HG02884 (cell line): ENCODE measurements at regions not wholly inside any gene's neighbourhood (a gene's known extent, or its start where the extent isn't known, plus 50 kb on each side); places are given as distances from the start of the nearest gene placed in this dataset.

Experiments used
- ATAC-seq: cut with Tn5 transposase; IDR thresholded peaks from one replicate; pipeline ENCODE4 v1.9.1; 2021; ENCODE audit warnings: mild to moderate bottlenecking, moderate library complexity; ENCODE audit not compliant: unreplicated experiment

DNA sequence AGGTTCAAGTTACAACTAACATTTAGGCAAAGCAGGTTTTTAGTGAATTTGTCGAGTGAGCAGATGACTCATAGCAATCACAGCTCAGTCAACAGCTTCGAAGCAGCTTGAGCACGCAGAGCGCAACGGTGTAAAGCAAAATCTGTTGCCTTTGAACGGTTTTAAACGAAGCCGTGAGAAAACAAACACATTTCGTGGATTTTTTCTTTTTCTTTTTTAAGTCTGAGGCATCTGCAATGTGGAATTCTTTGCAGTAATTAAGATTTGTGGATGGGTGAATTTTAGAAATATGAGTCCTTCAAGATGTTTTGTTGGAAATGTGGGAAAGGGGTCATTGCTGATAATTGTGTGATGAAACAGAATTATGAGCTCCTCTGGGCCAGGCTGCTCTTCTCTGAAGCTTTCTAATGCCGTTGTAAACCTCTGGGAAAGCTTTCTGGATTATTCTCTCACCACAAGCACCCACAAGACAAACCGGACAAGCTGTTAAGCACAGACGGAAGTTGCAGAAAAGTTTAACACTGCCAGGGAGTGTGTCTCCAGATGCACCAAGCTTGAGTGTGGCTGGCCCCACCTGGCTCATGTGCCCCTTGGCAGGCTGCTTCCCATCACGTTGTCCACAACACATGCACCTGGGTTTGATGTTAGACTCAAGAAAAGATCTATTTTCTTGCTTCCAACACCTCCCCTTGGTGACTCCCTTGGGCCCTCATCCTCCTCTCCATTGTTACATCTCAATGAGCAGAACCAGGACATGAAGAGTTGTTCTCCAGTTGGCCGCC is 224.7 kb downstream of the ACKR3 start:
- ATAC-seq, result no peak

DNA sequence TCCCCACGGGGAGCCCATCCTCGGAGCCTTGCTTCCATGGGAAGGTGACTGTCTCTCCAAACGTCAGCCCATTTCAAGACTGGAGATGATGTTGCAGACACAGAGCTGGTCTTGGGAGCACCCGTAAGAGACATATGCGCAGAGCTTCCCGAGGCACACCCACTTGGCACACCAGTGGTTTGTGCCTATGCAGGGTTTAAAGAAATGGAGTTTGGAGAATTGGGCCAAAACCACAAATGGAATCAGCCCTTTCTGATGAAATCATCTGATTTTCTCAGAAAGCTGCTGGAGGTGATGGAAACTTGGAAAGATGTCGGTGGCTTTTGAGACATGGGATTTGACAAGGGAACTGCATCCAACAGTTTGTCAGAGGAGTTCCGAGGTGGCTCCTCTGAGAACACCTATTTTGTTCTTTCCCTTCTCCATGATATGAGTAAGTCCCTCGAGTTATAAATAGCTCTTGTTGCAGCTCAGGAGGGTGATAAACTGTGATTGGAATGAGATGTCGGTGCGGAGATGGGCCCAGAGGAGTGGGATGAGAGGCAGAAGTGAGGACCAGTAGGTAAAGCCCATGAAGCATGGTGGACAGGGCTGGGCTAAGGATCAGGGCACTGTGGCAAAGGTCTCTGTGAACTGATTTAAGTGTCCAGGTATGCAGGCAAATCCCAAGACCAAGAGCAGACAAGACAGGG is 225.7 kb downstream of the ACKR3 start:
- ATAC-seq, result no peak

DNA sequence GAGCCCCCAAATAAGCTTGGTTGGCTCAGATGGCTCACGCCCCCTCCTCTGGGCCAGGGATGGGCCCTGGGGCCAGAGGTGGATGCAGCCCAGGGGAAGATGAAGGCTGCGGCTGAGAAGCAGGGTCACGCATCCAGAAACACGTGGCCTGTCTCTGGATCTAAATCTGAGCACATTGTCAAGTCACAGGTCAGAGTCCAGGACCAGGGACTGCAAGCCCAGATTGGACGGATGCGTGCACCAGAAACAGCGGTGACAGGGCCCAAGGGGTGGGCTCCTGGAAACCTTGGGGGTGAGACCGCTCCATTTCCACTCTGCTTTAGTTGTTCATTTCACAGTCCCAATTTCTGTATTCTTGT is 226.2 kb downstream of the ACKR3 start:
- ATAC-seq, result no peak

DNA sequence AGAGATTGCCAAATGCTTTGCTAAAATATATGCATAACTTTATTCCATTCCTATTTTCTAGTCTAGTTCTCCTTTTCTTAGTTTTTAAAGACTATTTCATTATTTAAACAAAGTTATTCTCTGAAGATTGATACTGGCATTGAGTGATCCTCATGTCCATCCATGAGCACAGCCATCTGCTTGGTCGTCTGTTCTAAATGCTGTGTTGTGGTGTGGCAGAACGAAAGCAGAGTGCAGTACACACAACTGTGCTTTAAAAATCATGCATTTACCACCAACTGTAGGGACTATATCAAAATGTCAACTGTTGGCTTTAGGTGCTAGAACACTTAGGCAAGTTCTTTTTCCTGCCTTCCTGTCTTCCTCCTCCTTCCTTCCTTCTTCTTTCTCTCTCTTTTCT is 226.6 kb downstream of the ACKR3 start:
- no peak for ATAC-seq

DNA sequence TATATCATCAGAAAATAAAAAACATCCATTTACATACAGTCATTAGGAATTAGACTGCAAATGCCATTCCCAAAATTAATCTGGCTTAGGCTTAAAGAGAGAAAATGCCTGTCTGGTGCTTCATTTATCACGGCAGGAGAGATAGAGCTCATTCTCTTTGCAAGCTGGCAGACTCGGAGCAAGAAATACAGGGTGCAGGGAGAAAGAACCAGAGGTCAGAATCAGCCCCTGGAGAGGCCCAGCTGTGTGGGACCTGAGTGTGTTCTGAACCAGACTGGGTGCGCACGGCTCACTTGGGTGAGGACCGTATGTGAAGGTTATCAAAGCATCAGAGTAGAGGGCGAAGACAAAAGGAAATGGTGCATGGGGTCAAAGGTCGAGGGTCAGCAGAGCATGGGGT is 227.8 kb downstream of the ACKR3 start:
- ATAC-seq, result no peak

DNA sequence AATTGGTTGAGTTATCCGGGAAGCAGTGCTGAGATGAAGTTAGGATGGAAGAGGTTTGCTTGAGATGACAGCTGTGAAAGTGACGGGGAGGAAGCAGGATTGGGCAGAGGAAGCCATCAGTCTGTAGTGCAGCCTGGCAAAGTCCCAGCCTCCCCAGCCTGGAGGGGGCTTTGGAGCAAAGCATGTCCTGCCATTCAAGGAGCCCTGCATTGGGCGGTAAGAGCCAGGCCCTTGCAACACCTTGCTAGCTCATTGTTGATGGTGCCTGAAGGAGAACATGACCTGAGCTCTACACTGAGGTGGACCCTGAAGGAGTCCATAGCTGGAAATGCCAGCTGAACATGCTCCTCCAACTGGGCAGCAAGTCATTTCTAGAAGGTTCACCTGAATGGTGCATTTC is 228.9 kb downstream of the ACKR3 start:
- ATAC-seq, result no peak

DNA sequence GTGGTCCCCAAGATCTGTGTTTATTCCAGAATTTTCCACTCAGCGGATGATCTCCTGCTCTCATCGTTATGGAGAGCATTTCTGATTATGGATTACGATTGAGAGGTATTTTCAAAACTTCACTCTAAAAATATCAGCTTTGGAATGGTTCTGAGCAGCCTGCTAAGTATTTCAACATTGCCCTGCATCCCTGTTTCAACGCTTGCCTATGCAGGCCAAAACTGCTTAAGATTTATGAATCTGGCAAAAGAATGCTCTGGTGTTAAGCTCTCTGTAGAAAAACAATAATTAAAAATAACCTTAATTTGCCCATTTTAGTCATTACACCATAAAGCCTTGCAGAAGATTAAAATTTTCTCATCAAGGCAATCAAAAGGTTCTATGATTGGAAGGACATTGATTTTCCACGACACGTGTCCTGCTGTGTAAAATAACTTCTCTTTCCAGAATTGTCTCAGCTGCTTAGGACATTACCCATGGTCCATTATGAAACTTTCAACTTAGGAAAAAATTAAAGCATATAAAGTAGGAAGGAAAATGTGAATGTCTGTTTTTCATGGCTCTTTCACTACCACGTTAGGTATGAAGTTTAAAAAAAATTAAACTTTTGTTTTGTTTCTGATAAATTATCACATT is 229.9 kb downstream of the ACKR3 start:
- ATAC-seq, result no peak

DNA sequence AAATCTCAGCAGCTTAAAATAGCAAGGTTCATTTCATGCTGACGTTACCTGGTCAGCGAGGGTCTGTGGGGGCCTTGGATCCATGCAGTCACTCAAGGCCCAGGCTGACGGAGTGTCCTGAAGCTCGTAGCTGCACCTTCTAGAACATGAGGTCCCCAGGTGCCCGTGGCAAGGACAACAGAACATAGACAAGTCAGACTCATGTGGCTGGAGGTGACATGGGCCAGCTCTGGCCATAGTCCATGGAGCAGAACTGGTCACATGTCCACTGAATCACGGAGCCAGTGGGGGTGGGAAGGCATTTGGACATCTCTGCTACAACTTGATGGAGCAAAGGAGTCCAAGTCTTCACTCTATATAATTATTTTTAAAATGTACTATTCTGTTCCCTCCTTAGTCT is 233.2 kb downstream of the ACKR3 start:
- ATAC-seq, result no peak

DNA sequence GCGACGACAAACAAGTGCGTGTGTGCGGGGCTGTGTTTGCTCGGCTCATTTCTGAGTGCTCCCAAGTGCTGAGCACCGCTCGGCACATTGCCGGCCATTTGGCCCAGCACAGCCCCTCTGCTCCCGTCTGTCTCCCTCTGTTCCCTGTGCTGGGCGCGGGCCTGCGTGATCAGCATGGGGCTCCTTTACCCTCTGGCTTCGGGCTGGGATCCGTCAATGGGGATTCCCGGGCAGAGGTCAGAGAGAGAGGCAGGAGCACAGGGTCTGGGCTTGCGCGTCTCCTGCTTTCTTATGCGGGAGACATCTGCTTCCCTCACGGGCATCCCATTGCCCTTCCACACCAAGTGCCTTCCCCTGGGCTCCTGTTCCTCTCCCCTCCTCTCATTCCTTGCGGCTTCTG is 234.0 kb downstream of the ACKR3 start:
- no peak for ATAC-seq

DNA sequence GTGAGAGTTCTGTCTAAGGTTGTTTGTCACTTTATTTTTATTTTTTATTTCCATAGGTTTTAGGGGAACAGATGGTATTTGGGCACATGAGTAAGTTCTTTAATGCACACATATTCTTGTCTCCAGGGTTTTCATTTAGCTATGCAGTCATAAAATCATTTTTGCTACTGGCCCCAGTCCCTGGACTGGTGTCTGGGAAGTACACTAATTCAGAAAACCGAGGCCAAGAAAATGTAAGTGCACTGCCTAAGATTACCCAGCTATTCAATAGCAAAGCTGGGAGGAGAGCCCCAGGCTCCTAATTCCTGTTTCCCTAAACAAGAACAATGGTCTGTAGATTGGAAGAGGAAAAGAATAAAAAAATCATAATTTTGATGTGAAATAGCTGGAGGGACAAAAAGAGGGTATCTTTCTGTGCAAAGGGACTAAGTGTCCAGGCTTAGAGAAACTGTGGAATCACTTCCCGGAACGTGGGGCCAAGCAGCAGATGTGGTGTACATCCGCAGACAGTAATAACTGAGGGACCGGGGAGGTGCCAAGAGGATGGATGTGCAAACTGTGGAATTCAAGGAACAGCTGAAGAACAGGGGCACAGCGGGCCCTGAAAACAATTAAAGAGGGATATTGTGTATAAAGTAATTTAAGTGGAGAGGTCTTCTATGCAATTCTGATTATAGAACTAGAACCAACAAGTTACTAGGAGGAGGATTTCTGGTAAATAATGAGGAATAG is 236.3 kb downstream of the ACKR3 start:
- no peak for ATAC-seq

DNA sequence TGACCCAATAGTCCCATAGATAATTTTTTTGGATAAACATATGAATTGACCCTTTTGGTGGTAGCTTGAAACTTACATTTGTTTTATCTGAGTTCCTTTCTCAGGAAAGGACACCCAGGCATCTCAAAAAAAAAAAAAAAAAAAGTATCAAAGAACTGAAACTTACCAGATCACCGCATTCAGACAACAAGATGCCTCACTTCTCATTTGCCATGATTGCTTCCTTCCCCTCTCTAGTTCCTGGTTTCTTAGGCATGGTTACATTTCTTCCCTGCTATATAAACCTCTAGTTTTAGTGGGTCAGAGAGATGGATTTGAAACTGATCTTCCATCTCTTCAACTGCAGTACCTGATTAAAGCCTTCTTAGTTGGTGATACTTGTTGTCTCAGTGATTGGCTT is 240.1 kb downstream of the ACKR3 start:
- no peak for ATAC-seq

DNA sequence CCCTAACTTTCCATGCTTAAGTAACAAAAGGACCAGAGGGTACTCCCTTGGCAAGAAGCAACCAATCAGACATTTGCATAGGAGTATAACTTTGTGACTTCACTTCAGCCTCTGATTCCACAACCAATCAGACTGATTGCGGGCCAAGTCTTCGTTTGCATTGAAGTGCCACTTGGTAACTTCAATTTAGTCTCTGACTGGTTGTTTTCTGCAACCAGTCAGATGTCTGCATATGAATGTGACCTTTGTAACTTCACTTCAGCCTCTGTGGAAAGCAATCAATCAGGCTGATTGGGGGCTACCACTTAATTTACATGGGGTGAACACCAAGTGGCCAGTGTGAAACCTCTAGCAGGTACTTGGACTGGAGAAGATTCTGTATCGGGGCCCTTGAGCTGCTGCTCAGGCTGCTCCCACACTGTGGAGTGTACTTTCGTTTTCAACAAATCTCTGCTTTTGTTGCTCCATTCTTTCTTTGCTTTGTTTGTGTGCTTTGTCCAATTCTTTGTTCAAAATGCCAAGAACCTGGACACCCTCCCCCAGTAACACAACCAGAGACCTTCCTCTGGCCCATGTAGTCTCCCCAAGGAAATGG is 241.5 kb downstream of the ACKR3 start:
- no peak for ATAC-seq

DNA sequence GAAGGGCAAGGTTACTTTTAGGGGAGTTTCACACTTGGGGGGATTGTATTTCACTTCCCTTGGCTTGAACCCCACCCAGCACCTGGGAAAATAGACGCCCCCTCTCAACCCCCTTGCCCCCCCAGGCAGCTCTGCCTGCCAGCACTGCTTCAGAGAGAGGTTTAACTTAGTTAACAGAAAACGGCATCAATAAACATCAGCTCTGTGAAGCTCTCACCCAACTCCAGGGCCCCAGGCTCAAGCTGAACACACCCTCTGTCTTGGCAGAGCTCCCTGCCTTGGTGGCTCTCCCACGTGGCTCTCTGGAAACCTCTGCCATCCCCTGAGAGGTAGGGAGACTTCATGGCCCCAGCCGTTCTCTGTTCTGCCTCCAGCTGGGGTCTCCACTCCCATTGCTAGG is 244.1 kb downstream of the ACKR3 start:
- no peak for ATAC-seq

DNA sequence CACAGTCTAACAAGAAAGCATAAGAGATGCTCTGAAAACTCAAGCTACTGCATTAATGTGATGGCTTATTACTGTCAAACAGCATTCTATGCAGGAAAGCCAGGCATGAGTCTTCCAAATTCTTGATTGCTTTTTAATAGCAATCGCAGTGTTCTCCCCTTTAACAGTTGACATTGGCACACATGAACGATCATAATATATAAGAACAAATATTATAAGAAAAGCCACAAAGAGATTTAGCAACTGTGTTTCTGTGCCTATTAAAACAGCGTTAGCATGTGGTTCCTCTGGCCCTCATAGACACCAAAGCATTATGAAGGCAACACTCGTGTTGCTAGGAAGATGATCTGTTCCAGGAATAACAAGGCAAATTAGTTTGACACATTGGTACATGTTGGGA is 245.0 kb downstream of the ACKR3 start:
- no peak for ATAC-seq

DNA sequence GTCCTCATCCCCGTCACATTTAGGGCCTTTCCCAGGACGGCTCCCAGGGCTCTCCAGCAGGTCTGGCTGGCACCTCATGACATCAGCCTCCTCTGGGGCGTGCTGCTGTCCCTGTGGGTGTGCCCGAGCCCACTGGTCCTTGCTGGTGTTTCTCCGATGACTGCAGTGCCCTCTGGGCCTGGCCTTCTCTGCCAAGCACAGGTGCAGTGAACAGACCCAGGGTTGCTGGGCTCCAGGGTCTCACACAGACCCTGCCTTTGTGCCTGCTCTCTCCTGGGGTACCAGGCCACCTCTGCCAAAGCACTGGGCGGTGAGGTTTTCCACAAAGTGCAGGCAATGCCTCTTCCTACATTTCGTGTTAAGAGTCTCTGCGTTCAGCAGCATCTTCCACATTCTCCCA is 246.1 kb downstream of the ACKR3 start:
- ATAC-seq, result no peak

DNA sequence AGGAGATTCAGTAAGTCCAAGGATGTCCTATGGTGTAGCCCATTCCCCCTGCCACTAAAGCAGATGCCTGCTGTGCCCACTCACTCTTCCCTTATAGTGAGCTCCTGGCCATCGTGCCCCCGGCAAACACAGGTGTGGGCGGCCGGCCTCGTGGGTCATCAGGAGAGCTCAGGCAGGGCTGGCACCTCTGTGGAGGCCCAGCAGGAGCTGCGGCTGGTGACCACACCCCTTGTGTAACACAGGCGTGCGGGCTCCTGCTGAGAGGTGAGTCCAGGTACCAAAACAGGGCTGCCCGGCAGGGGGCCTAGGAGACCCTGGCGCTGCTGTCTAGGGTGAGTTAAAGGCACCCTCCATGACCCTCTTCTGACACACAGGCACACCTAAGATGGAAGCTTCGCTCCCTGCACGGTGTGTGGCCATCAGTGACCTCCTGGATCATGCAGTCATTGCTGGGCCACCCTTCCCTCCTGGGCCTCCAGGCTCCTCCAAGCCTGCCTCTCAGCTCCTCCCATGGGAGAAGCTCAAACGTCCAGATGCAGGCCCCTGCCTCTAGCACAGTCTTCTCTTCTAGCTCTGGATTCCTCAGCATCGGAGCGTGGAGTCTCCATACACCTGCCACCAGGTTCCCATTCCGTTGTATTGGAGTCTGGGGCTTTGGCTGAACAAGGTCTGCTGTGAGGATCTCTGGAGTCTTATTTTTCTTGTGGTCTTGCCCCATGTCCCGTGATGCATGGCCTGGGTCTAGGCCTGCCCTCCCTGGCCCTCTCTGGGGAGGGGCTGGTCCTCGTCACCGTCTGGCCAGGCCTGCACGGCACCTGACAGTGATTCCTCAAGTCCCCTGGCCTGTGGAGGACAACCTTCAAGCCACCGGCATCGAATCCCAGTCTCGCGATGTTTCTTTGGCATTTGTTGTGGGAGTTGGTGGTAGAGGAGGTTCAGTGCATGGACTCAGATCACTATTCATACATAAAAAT is 246.9 kb downstream of the ACKR3 start:
- ATAC-seq, result no peak

DNA sequence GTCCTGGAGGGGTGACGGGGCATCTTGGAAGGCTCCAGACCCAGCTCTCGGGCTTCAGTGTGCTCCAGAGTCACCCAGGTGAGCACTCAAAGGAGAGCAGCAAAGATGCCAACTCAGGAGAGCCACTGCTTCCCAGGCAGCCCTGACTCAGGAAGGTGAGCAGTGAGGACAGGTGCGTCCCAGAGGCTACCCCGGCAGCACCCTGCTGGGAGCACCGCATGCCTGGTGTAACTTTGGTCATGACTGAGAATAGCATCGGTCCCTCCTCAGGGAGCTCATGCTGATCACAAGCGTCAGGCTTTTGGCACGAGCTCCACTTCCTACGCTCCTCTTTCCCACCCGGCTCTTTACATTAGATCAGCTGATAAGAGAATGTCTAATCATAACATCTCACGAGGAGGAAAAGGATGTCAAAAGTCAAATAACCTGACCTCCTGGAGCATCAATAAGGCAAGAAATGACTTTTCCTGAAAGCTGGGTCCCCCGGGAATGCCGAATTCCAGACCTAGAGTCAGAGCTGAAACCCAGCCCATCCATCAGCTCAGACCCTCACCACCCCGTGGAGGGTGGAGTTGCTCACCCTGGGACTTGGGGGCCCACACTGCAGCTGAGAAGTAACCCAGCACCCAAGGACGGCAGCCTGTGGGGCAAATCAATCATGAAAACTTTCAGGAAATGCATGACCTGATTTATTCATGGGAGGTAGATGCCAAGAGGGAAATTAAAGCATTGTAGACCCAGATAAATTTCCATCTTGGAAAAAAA is 248.8 kb downstream of the ACKR3 start:
- ATAC-seq, result no peak

DNA sequence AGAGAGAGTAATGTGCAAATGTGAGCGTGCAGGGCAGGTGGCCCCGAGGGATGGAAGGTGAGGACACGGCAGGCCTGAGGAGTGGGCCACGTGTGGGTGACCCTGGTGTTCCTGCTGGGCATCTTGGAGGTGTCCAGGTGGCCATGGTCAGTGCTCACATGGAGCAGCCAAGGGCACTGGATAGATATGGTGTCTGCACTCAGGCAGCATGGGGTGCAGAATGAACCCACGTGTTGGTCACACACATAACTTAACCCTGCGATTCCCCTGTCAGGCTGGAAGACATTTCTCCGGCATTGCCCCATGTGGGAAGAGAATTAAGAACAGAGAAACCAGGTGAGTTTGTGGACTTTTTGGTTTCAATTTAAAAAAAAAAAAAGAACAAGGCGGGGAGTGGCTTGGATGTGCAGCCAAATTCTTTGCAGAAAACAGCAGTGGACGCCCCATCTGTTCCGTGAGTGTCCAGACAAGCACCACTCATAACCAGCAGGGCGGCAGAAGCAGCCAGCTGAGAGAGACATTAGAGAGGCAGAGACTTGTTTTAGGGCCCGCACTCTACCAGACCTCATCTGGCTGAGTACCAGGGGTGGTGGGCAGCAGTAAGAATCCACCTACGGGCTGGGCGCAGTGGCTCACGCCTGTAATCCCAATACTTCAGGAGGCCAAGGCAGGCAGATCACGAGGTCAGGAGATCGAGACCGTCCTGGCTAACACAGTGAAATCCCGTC is 249.8 kb downstream of the ACKR3 start:
- no peak for ATAC-seq
